OCI-LY1 (cell line): ENCODE measurements at regions not wholly inside any gene's neighbourhood (a gene's known extent, or its start where the extent isn't known, plus 50 kb on each side); places are given as distances from the start of the nearest gene placed in this dataset.

ENCODE experiments used
- CTCF ChIP-seq: fragments of 200-600 bp; sonication (generic), shearing (Covaris generic); IDR thresholded peaks from 2 replicates; pipeline ENCODE4 v1.5.1; 2017; ENCODE audit warnings: mild to moderate bottlenecking, antibody characterized with exemption, low read length, moderate library complexity, mixed read lengths
- EZH2 ChIP-seq: fragments of 200-600 bp; sonication (generic), shearing (Covaris generic); IDR thresholded peaks from 2 replicates; pipeline ENCODE4 v1.8.0; 2017; ENCODE audit warnings: borderline replicate concordance, mixed run types, mild to moderate bottlenecking, antibody characterized with exemption, low read length, moderate library complexity, mixed read lengths

DNA sequence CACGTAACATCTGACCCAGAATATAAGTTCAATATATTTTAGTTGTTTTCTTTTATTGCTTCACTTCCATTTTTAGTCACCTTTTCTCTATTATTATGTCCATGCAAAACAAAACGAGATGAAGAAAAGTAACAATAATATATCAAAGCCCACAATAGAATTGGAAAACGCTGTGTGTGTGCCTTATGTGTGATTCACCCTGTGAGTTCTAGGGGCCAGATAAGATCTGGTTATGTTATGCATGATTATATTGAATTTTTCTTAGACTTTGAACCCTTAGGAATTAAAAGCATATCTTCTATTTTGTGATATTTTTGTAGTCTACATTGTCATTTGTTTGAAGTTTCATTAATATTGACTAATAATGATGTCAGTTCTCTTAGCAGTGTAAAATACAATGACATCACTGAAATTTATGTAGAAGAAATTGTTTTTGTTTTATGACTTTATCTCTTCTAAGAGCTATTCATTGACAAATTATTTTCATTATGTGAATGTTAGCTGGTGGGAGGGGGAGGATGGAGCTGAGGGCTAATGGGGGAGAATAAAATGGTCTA lies 243.6 kb downstream of the TFAP2B start:
- TF ChIP-seq EZH2 (no peak), CTCF (no peak)
